HepG2 (cell line): ENCODE measurements at regions not wholly inside any gene's neighbourhood (a gene's known extent, or its start where the extent isn't known, plus 50 kb on each side); places are given as distances from the start of the nearest gene placed in this dataset.

ENCODE experiments used
- ARNT ChIP-seq: fragments of 450-650 bp; IDR thresholded peaks from 2 replicates; pipeline ENCODE4 v1.6.1; 2017
- CEBPB ChIP-seq: IDR thresholded peaks from 2 replicates; pipeline ENCODE4 v1.6.1; 2011; ENCODE audit warnings: low read depth, low read length, improper control_type of control experiment, borderline replicate concordance
- NFIC ChIP-seq: IDR thresholded peaks from 2 replicates; pipeline ENCODE4 v1.6.1; 2012; ENCODE audit warnings: mild to moderate bottlenecking, low read length, inconsistent platforms
- TF ChIP-seq, protein P1 (sequence below): sonication (generic); formaldehyde crosslinking; IDR thresholded peaks from 2 replicates; pipeline ENCODE4 v1.5.0; 2020; ENCODE audit warnings: missing genetic modification reagents
- TF ChIP-seq, protein P2 (sequence below): sonication (generic); formaldehyde crosslinking; IDR thresholded peaks from 2 replicates; pipeline ENCODE4 v1.5.0; 2020; ENCODE audit warnings: mild to moderate bottlenecking, missing genetic modification reagents, moderate library complexity
- TF ChIP-seq, protein P3 (sequence below): sonication (generic); formaldehyde crosslinking; conservative IDR thresholded peaks from 2 replicates; pipeline ENCODE4 v1.4.0; 2020; ENCODE audit warnings: missing genetic modification reagents

DNA sequence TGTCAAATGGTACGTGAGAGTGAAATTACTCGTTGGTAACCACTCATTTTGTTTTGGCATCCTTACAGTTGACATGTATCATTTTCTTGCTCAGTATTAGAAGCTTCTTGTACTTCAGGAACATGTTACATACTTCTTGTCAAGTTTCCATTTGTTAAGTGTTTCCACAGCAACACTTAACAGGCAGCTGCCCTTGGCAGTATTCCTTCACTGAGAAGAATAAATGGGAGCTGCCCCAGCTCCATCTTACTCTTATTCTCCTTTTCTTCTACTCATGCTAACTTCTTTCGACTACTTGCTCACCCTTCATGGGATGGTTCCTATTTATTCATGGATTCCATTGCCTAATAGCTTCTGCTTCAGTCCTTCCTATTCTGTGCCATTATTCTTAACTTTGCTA lies 60.1 kb upstream of the TUBA3E start:
- TF ChIP-seq CEBPB = no peak
- no peak for TF ChIP-seq ARNT
- no peak for TF ChIP-seq NFIC
- TF ChIP-seq, protein P1, sequence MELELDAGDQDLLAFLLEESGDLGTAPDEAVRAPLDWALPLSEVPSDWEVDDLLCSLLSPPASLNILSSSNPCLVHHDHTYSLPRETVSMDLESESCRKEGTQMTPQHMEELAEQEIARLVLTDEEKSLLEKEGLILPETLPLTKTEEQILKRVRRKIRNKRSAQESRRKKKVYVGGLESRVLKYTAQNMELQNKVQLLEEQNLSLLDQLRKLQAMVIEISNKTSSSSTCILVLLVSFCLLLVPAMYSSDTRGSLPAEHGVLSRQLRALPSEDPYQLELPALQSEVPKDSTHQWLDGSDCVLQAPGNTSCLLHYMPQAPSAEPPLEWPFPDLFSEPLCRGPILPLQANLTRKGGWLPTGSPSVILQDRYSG (CRISPR knock-in tag) = no peak
- TF ChIP-seq, protein P2, sequence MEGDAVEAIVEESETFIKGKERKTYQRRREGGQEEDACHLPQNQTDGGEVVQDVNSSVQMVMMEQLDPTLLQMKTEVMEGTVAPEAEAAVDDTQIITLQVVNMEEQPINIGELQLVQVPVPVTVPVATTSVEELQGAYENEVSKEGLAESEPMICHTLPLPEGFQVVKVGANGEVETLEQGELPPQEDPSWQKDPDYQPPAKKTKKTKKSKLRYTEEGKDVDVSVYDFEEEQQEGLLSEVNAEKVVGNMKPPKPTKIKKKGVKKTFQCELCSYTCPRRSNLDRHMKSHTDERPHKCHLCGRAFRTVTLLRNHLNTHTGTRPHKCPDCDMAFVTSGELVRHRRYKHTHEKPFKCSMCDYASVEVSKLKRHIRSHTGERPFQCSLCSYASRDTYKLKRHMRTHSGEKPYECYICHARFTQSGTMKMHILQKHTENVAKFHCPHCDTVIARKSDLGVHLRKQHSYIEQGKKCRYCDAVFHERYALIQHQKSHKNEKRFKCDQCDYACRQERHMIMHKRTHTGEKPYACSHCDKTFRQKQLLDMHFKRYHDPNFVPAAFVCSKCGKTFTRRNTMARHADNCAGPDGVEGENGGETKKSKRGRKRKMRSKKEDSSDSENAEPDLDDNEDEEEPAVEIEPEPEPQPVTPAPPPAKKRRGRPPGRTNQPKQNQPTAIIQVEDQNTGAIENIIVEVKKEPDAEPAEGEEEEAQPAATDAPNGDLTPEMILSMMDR = no peak
- TF ChIP-seq, protein P3, sequence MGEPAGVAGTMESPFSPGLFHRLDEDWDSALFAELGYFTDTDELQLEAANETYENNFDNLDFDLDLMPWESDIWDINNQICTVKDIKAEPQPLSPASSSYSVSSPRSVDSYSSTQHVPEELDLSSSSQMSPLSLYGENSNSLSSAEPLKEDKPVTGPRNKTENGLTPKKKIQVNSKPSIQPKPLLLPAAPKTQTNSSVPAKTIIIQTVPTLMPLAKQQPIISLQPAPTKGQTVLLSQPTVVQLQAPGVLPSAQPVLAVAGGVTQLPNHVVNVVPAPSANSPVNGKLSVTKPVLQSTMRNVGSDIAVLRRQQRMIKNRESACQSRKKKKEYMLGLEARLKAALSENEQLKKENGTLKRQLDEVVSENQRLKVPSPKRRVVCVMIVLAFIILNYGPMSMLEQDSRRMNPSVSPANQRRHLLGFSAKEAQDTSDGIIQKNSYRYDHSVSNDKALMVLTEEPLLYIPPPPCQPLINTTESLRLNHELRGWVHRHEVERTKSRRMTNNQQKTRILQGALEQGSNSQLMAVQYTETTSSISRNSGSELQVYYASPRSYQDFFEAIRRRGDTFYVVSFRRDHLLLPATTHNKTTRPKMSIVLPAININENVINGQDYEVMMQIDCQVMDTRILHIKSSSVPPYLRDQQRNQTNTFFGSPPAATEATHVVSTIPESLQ (CRISPR knock-in tag) = no peak
